ENCODE measurements at regions not wholly inside any gene's neighbourhood (a gene's known extent, or its start where the extent isn't known, plus 50 kb on each side); places are given as distances from the start of the nearest gene placed in this dataset.

GRCh38 chr12:39125566-39125965 is 220.2 kb upstream of the CPNE8 start:
- H3K9me3 ChIP-seq = no peaks in the 10 kb centered on the region
- H3K27ac ChIP-seq = no peak overlapping the region
- no peak for DNase-seq (ENCODE audit: low spot score in 2 of 2)
- H3K4me1 ChIP-seq = no peaks in the 10 kb centered on the region
- intact Hi-C loops (cut with DNase I; ENCODE audit: low total_unique reads) = no loop called here
- no peak overlapping the region for H3K4me3 ChIP-seq
- H3K27me3 ChIP-seq = no peaks in the 10 kb centered on the region
- no peak for TF ChIP-seq CTCF (IDR thresholded peaks at IDR 0.05)
- TF ChIP-seq POLR2A (IDR thresholded peaks at IDR 0.05) = no peak
- TF ChIP-seq POLR2AphosphoS5 (IDR thresholded peaks at IDR 0.05) = no peak
- no peaks in the 10 kb centered on the region for H3K36me3 ChIP-seq

DNA sequence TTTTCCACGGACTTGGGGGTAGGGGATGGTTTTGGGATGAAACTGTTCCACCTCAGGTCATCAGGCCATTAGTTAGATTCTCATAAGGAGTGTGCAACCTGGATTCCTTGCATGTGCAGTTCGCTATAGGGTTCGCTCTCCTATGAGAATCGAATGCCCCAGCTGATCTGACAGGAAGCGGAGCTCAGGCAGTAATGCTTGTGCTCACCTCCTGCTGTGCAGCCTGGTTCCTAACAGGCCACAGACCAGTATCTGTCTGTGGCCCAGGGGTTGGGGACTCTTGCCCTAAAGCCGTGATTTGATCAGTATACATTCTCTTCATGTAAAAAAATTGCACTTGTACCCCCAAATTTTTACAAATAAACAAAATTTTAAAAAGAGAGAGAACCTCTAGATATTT is 219.4 kb upstream of the CPNE8 start:
- no peaks in the 10 kb centered on the region for H3K36me3 ChIP-seq
- H3K27me3 ChIP-seq = no peaks in the 10 kb centered on the region
- H3K9me3 ChIP-seq = no peaks in the 10 kb centered on the region
- no peak for TF ChIP-seq POLR2A (IDR thresholded peaks at IDR 0.05)
- no peak for TF ChIP-seq CTCF (IDR thresholded peaks at IDR 0.05)
- no peak for TF ChIP-seq POLR2AphosphoS5 (IDR thresholded peaks at IDR 0.05)
- no peak for DNase-seq (ENCODE audit: low spot score in 2 of 2)
- no peaks in the 10 kb centered on the region for H3K4me1 ChIP-seq
- H3K27ac ChIP-seq = no peak overlapping the region
- intact Hi-C loops (cut with DNase I; ENCODE audit: low total_unique reads) = no loop called here
- H3K4me3 ChIP-seq = no peak overlapping the region

DNA sequence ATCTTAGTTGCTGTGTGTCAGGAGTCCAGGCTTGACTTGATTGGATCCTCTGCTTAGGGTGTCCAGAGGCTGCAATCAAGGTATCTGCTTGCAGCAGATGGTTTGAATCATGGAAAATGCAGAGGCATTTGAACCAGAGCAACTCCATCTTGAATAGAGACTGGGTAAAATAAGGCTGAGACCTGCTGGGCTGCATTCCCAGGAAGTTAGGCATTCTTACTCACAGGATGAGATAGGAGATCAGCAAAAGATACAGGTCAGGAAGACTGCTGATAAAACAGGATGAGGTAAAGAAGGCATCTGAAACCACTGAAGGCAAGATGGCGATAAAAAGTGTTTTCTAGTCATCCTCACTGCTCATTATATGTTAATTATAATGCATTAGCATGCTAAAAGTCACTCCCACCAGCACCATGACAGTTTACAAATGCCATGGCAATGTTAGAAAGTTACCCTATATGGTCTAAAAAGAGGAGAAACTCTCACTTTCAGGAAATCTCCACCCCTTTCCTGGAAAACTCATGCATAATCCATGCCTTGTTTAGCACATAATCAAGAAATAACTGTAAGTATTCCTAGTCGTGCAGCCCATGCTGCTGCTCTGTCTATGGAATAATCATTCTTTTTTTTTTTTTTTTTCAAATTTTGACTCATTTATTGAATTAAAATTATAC is 218.3 kb upstream of the CPNE8 start:
- Histone ChIP-seq H3K27me3 (no peaks in the 10 kb centered on the region), H3K4me3 (no peak overlapping the region), H3K4me1 (no peaks in the 10 kb centered on the region), H3K27ac (no peak overlapping the region), H3K9me3 (no peaks in the 10 kb centered on the region), H3K36me3 (no peaks in the 10 kb centered on the region)
- no peak for DNase-seq (ENCODE audit: low spot score in 2 of 2)
- no peak for TF ChIP-seq POLR2A (IDR thresholded peaks at IDR 0.05)
- no peak for TF ChIP-seq POLR2AphosphoS5 (IDR thresholded peaks at IDR 0.05)
- TF ChIP-seq CTCF (IDR thresholded peaks at IDR 0.05) = no peak
- intact Hi-C loops (cut with DNase I; ENCODE audit: low total_unique reads) = no loop called here

- Histone ChIP-seq H3K9me3 (no peaks in the 10 kb centered on the region), H3K4me3 (no peak overlapping the region), H3K27me3 (no peaks in the 10 kb centered on the region), H3K27ac (no peak overlapping the region), H3K36me3 (no peaks in the 10 kb centered on the region), H3K4me1 (no peaks in the 10 kb centered on the region)
- TF ChIP-seq CTCF (IDR thresholded peaks at IDR 0.05) (no peak), POLR2AphosphoS5 (IDR thresholded peaks at IDR 0.05) (no peak), POLR2A (IDR thresholded peaks at IDR 0.05) (no peak)
- intact Hi-C loops (cut with DNase I; ENCODE audit: low total_unique reads) = no loop called here
- DNase-seq (ENCODE audit: low spot score in 2 of 2) = no peak
Measured at GRCh38 chr12:39122562-39123204, 217.3 kb upstream of the CPNE8 start.

DNA sequence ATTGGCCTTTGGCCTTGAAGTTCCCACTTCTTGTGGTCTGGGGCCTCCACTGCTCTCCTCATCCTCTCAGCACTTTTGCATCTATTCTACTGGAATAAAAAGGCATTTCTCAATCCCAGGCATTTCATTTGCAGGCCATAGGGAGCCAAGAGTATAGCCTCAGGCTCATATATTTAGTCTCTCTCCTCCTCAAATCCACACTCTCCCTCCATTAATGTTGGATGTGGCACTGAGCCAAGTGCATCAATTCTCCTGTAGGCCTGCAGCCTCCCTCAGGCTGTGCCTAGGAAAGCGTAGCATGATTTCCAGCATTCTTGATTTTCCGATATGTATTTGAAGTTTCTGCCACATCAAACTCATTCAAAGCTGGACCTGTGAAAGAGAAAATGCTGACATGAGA is 211.5 kb upstream of the CPNE8 start:
- Histone ChIP-seq H3K27ac (no peak overlapping the region), H3K4me1 (no peaks in the 10 kb centered on the region), H3K27me3 (no peaks in the 10 kb centered on the region), H3K4me3 (no peak overlapping the region), H3K9me3 (no peaks in the 10 kb centered on the region), H3K36me3 (no peaks in the 10 kb centered on the region)
- intact Hi-C loops (cut with DNase I; ENCODE audit: low total_unique reads) = no loop called here
- DNase-seq (ENCODE audit: low spot score in 2 of 2) = no peak
- TF ChIP-seq POLR2AphosphoS5 (IDR thresholded peaks at IDR 0.05) (no peak), POLR2A (IDR thresholded peaks at IDR 0.05) (no peak), CTCF (IDR thresholded peaks at IDR 0.05) (no peak)

Measured in breast epithelium (tissue), 4 donors.